Cardiac muscle cell (in vitro differentiated cells and primary cell): ENCODE measurements at regions not wholly inside any gene's neighbourhood (a gene's known extent, or its start where the extent isn't known, plus 50 kb on each side); places are given as distances from the start of the nearest gene placed in this dataset.

Experiments
- DNase-seq, 2 donors: peaks; one replicate each; pipeline versions ENCODE4 v3.0.0 to v3.0.0-alpha.2; 2010 to 2017; ENCODE audit warnings: low read depth in 1 of 2, low spot score in 1 of 2
- H3K27ac ChIP-seq: fragments of 200-600 bp; sonication (generic); 2 replicates; pipeline ENCODE4 v1.5.1; 2016
- H3K27me3 ChIP-seq: fragments of 200-600 bp; sonication (generic); 2 replicates; pipeline ENCODE4 v1.6.0; 2016; ENCODE audit warnings: control low read depth
- H3K36me3 ChIP-seq: fragments of 200-600 bp; sonication (generic); 2 replicates; pipeline ENCODE4 v1.5.1; 2016; ENCODE audit warnings: control low read depth
- H3K4me1 ChIP-seq: fragments of 200-600 bp; sonication (generic); 2 replicates; pipeline ENCODE4 v1.8.1; 2017; ENCODE audit warnings: low read depth, mild to moderate bottlenecking, mixed run types
- H3K4me3 ChIP-seq: fragments of 200-600 bp; sonication (generic); 2 replicates; pipeline ENCODE4 v1.5.1; 2016; ENCODE audit warnings: mild to moderate bottlenecking
- H3K9me3 ChIP-seq: fragments of 200-600 bp; sonication (generic); 2 replicates; pipeline ENCODE4 v1.5.1; 2017; ENCODE audit warnings: low read depth, mild to moderate bottlenecking, control low read depth
- TF ChIP-seq, protein P1 (sequence below): IDR thresholded peaks from 2 replicates; pipeline ENCODE4 v1.5.1; 2012; ENCODE audit warnings: low read depth, mild to moderate bottlenecking, low read length

DNA sequence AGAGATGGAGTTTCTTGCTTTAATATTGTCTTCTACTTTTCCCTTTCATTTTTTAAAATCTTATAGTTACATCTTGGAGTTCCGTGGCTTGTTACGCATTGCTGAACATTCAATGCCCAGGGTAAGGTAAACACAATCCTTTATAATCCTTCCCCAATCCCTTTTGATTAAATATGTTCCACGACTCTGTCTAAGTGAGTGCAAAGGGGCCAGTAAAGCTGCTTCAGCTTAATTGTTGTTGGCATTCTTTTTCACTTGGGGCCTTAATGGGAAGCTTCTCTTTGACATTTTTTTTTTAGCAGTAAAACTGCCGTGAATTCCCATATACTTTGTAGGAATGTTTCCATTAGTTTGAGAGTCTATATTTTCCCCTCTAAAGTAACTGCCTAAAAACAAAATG, 1028.1 kb downstream of the C4orf33 start:
- Histone ChIP-seq H3K4me3 (no peak overlapping the region), H3K27ac (no peak overlapping the region), H3K36me3 (no peaks in the 10 kb centered on the region), H3K27me3 (no peaks in the 10 kb centered on the region), H3K4me1 (no peaks in the 10 kb centered on the region), H3K9me3 (no peaks in the 10 kb centered on the region)
- TF ChIP-seq, protein P1, sequence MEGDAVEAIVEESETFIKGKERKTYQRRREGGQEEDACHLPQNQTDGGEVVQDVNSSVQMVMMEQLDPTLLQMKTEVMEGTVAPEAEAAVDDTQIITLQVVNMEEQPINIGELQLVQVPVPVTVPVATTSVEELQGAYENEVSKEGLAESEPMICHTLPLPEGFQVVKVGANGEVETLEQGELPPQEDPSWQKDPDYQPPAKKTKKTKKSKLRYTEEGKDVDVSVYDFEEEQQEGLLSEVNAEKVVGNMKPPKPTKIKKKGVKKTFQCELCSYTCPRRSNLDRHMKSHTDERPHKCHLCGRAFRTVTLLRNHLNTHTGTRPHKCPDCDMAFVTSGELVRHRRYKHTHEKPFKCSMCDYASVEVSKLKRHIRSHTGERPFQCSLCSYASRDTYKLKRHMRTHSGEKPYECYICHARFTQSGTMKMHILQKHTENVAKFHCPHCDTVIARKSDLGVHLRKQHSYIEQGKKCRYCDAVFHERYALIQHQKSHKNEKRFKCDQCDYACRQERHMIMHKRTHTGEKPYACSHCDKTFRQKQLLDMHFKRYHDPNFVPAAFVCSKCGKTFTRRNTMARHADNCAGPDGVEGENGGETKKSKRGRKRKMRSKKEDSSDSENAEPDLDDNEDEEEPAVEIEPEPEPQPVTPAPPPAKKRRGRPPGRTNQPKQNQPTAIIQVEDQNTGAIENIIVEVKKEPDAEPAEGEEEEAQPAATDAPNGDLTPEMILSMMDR = no peak
- DNase-seq = no peak

DNA sequence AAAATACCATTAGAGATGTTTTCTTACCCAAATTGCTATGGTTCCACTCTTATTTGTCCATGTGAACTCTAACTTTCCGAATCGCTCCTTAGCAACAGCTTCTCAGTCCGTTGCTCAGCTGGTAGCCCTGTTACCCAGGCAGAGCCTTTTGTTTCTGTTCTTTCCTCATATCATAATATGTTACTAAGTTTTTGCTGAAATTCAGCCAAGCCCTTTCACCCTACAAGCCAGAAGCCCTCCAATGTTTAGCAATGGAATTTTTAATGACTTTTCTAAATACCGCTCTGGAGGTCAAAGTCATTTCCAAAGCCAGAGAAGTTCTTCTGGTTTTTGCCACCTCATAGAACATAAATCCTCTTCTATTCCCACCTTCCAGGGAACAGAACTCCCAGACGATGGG, 1029.5 kb downstream of the C4orf33 start:
- H3K27me3 ChIP-seq = no peaks in the 10 kb centered on the region
- H3K36me3 ChIP-seq = no peaks in the 10 kb centered on the region
- no peak for DNase-seq
- no peaks in the 10 kb centered on the region for H3K9me3 ChIP-seq
- no peaks in the 10 kb centered on the region for H3K4me1 ChIP-seq
- TF ChIP-seq, protein P1 = no peak
- H3K4me3 ChIP-seq = no peak overlapping the region
- no peak overlapping the region for H3K27ac ChIP-seq

DNA sequence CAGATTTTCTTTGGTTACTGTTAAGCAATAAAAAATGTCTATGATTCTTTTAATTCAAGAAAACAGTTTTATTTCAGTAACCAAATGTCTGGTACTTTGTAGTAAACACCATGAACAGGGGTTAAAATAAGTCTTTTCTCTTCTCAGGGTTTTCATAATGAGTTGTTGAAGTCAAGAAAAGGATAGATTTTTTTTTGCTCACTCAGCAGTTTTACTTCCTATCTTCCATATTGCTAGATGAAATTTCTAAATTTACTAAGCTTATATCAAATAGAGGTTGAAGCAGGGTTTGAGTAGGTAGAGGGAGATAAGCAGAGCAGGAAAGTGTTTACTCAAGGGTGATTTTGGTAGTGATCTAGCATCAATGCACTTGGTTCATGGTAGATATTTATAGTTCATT, 1031.3 kb downstream of the C4orf33 start:
- H3K4me1 ChIP-seq = no peaks in the 10 kb centered on the region
- H3K27me3 ChIP-seq = no peaks in the 10 kb centered on the region
- no peaks in the 10 kb centered on the region for H3K9me3 ChIP-seq
- H3K36me3 ChIP-seq = no peaks in the 10 kb centered on the region
- DNase-seq = no peak
- H3K4me3 ChIP-seq = no peak overlapping the region
- H3K27ac ChIP-seq = no peak overlapping the region
- TF ChIP-seq, protein P1 = no peak

DNA sequence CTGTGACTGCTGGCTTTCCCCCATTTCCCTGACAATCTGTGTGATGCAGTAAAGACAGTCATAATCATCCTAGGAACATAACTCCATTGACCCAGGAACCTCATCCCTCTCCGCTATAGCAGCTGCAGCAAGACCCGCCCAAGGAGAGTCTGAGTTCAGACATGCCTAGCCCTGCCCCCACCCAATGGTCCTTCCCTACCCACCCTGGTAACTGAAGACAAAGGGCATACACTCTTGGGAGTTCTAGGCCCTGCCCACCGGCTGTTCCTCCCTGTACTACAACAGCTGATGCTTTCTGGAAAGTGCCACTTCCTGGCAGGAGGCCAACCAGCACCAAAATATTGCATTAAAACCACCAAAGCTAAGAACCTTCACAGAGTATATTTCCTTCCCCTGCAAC, 1035.6 kb downstream of the C4orf33 start:
- no peaks in the 10 kb centered on the region for H3K9me3 ChIP-seq
- H3K36me3 ChIP-seq = no peaks in the 10 kb centered on the region
- H3K4me3 ChIP-seq = no peak overlapping the region
- no peaks in the 10 kb centered on the region for H3K4me1 ChIP-seq
- DNase-seq = no peak
- H3K27me3 ChIP-seq = no peaks in the 10 kb centered on the region
- TF ChIP-seq, protein P1 = no peak
- H3K27ac ChIP-seq = no peak overlapping the region

DNA sequence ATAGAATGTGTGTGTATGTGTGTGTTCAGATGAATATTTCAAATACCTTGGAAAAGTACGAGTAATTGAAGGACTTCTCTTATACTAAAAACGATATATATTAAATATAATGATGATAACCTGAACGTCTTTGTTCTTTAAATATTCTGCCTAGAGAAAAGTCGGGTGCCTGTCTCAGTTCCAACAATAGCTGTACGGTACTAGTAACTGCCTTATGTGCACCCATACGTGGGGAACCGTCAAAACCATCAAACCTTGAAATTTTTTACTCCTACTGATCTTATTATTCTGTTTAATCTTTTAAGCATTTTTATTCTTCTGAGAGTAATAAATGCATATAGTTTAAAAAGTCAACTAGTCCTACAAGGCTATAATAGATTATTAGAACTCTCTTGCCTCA, 1045.7 kb downstream of the C4orf33 start:
- no peaks in the 10 kb centered on the region for H3K4me1 ChIP-seq
- DNase-seq = no peak
- no peaks in the 10 kb centered on the region for H3K9me3 ChIP-seq
- H3K27me3 ChIP-seq = no peaks in the 10 kb centered on the region
- H3K4me3 ChIP-seq = no peak overlapping the region
- TF ChIP-seq, protein P1 = no peak
- no peaks in the 10 kb centered on the region for H3K36me3 ChIP-seq
- no peak overlapping the region for H3K27ac ChIP-seq

DNA sequence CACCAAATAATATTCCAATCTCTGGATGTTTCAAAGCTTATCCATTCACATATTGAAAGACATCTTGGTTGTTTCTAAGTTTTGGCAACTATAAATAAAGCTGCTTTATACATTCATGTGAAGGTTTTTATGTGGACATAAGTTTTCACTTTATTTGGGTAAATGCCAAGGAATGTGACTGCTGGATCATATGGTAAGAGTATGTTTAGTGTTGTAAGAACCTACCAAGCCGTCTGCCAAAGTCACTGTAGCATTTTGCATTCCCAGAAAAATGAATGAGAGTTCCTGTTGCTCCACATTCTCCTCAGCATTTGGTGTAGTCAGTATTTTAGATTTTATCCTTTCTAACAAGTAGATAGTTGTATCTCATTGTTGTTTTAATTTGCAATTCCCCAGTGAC, 1047.7 kb downstream of the C4orf33 start:
- Histone ChIP-seq H3K27ac (no peak overlapping the region), H3K4me3 (no peak overlapping the region), H3K36me3 (no peaks in the 10 kb centered on the region), H3K27me3 (no peaks in the 10 kb centered on the region), H3K4me1 (no peaks in the 10 kb centered on the region), H3K9me3 (no peaks in the 10 kb centered on the region)
- DNase-seq = no peak
- TF ChIP-seq, protein P1 = no peak
